HUES48 (cell line): ENCODE measurements at regions not wholly inside any gene's neighbourhood (a gene's known extent, or its start where the extent isn't known, plus 50 kb on each side); places are given as distances from the start of the nearest gene placed in this dataset.

Source experiments
- H3K27ac ChIP-seq: one replicate; pipeline ENCODE4 v1.7.0; 2013; ENCODE audit warnings: low read depth, low read length, inconsistent platforms
- H3K27me3 ChIP-seq: 2 replicates; pipeline ENCODE4 v1.6.1; 2013; ENCODE audit warnings: mild to moderate bottlenecking, low read length; ENCODE audit not compliant: control insufficient read depth, insufficient read depth
- H3K36me3 ChIP-seq: 2 replicates; pipeline ENCODE4 v1.6.1; 2013; ENCODE audit warnings: low read length; ENCODE audit not compliant: control insufficient read depth, insufficient read depth
- H3K4me1 ChIP-seq: 2 replicates; pipeline ENCODE4 v1.6.1; 2013; ENCODE audit warnings: mild to moderate bottlenecking, low read length; ENCODE audit not compliant: control insufficient read depth, insufficient read depth
- H3K4me3 ChIP-seq: 2 replicates; pipeline ENCODE4 v1.5.1; 2013; ENCODE audit warnings: mild to moderate bottlenecking, low read depth, low read length
- H3K9ac ChIP-seq: 2 replicates; pipeline ENCODE4 v1.6.1; 2013; ENCODE audit warnings: mild to moderate bottlenecking, low read depth, low read length, moderate library complexity
- H3K9me3 ChIP-seq: 2 replicates; pipeline ENCODE4 v1.6.1; 2013; ENCODE audit warnings: low read length; ENCODE audit not compliant: control insufficient read depth, insufficient read depth

DNA sequence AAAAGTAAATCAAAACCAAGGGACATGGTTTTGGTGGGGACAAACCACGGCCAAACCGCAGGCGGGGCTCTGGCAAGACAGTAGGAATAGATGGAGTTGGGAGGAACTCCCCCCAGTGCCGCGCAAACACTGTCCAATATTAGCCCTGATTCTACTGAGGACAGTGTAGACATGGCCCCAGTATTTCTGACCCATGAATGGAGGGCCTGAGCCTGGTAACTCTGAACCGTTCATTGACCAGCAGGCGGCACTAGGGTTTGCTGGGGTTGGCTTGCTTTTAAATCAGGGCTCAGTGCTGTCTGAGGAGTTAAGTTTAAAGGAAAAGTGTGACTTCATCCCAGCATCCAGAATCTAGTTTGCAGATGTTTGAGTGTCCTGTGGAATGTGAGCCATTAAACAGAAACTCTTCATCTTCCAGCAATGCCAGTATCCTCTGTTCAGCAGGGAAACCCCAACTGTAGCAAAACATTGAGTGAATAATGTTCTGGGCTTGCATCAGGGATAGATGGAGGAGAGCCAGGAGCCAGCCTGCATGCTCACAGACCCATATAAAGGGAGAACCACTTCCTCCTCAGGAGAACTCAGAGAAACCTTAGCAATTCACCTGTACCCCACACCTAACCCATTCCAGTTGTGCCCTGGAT lies 147.4 kb upstream of the PRSS58 start:
- H3K36me3 ChIP-seq, result no peaks in the 10 kb centered on the region
- H3K4me1 ChIP-seq, result no peaks in the 10 kb centered on the region
- H3K4me3 ChIP-seq, result no peak overlapping the region
- no peak overlapping the region for H3K27ac ChIP-seq
- H3K9ac ChIP-seq, result no peak overlapping the region
- H3K27me3 ChIP-seq, result no peaks in the 10 kb centered on the region
- H3K9me3 ChIP-seq, result no peaks in the 10 kb centered on the region

DNA sequence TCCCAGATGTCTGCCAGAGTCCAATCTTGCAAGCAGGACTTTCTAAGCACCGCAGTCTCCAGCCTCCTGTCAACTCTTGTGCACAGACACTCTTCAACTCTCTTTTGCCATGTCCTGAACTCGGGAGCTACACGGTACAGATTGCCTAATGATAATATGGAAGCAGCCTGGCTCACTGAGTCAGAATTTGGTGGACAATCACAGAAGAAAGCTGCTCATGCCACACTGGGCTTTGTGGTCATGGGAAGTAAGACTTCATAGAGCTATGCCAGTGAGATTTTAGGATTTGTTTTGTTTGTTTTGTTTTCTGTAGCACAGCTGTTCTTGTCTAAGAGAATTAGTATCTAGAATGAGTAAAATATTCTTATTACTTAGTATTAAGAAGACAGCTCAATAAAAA lies 144.1 kb upstream of the PRSS58 start:
- H3K9me3 ChIP-seq, result no peaks in the 10 kb centered on the region
- no peak overlapping the region for H3K9ac ChIP-seq
- no peak overlapping the region for H3K27ac ChIP-seq
- H3K36me3 ChIP-seq, result no peaks in the 10 kb centered on the region
- H3K27me3 ChIP-seq, result no peaks in the 10 kb centered on the region
- H3K4me3 ChIP-seq, result no peak overlapping the region
- no peaks in the 10 kb centered on the region for H3K4me1 ChIP-seq

GRCh38 chr7:142400042-142400533 lies 142.2 kb upstream of the PRSS58 start:
- Histone ChIP-seq H3K9me3 (no peaks in the 10 kb centered on the region), H3K27ac (no peak overlapping the region), H3K4me1 (no peaks in the 10 kb centered on the region), H3K27me3 (no peaks in the 10 kb centered on the region), H3K4me3 (no peak overlapping the region), H3K36me3 (no peaks in the 10 kb centered on the region), H3K9ac (no peak overlapping the region)

DNA sequence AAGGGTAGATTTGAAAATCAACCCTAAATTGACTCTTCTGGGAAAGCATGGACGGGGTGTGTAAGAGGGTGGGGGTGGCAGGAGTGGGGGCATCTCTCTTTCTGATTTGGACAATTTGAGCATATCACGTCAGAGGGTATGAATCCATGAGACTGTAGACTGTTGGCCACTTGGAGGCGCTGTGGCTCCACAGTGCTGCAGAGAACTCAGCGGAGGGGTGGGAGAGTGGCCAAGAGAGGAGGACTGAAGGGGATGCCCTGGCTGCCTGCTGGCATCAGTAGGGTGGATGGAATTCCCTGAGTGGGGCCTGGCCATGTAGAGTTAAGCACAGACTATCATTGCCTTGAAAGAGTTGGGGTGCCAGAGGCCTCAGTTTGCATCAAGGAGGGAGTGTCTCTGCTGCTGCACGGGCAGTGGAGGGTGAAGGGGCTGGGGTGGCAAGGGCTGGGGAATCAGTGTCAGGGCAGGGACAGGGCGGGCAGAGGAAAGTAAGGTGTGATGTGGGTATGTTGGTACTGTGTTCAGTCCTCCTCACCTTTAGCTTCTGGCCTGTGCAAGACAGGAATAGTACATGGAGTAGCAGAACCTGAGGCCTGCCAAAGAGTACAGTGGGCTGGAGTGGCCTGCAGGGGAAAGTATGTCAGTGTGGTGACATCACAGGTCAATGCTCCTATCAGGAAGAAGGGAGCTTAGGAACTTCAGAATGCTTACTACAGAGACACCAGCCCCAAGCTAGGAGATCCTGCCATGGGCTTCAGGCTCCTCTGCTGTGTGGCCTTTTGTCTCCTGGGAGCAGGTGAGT lies 133.5 kb upstream of the PRSS58 start:
- Histone ChIP-seq H3K27ac (no peak overlapping the region), H3K36me3 (no peaks in the 10 kb centered on the region), H3K4me3 (no peak overlapping the region), H3K27me3 (no peaks in the 10 kb centered on the region), H3K9ac (no peak overlapping the region), H3K9me3 (no peaks in the 10 kb centered on the region), H3K4me1 (no peaks in the 10 kb centered on the region)

DNA sequence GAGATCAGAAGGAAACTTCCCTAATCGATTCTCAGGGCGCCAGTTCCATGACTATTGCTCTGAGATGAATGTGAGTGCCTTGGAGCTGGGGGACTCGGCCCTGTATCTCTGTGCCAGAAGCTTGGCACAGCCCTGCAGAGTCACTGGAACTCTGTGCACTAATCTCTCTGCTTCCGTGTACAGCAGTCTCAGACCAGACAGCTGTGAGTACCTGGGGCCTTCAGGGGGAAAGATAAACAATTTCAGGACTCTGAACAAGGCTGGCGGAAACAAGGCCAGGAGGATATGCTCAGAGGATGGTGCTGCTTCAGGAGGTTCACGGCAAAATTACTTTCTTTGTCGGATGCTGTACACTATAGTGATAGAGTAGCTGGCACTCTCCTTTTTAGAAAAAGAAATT lies 131.7 kb upstream of the PRSS58 start:
- Histone ChIP-seq H3K9ac (no peak overlapping the region), H3K4me1 (no peaks in the 10 kb centered on the region), H3K27me3 (no peaks in the 10 kb centered on the region), H3K36me3 (no peaks in the 10 kb centered on the region), H3K9me3 (no peaks in the 10 kb centered on the region), H3K4me3 (no peak overlapping the region), H3K27ac (no peak overlapping the region)

GRCh38 chr7:142385491-142386340 lies 127.9 kb upstream of the PRSS58 start:
- Histone ChIP-seq H3K27me3 (no peaks in the 10 kb centered on the region), H3K9me3 (no peaks in the 10 kb centered on the region), H3K4me1 (no peaks in the 10 kb centered on the region), H3K9ac (no peak overlapping the region), H3K36me3 (no peaks in the 10 kb centered on the region), H3K27ac (no peak overlapping the region), H3K4me3 (no peak overlapping the region)

DNA sequence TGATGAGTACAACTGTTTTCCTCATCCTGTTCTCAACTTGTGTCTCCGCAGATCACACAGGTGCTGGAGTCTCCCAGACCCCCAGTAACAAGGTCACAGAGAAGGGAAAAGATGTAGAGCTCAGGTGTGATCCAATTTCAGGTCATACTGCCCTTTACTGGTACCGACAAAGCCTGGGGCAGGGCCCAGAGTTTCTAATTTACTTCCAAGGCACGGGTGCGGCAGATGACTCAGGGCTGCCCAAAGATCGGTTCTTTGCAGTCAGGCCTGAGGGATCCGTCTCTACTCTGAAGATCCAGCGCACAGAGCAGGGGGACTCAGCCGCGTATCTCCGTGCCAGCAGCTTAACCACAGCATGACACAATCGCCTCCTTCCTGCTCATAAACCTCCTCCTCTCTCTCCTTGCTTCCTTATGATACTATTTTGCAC lies 126.7 kb upstream of the PRSS58 start:
- Histone ChIP-seq H3K36me3 (no peaks in the 10 kb centered on the region), H3K9ac (no peak overlapping the region), H3K27me3 (no peaks in the 10 kb centered on the region), H3K4me1 (peaks cover 3% of the 10 kb centered on the region), H3K27ac (no peak overlapping the region), H3K9me3 (no peaks in the 10 kb centered on the region), H3K4me3 (no peak overlapping the region)

GRCh38 chr7:142383841-142384492 lies 126.1 kb upstream of the PRSS58 start:
- H3K9ac ChIP-seq, result no peak overlapping the region
- H3K27ac ChIP-seq, result no peak overlapping the region
- H3K27me3 ChIP-seq, result no peaks in the 10 kb centered on the region
- no peak overlapping the region for H3K4me3 ChIP-seq
- peaks cover 7% of the 10 kb centered on the region for H3K4me1 ChIP-seq
- no peaks in the 10 kb centered on the region for H3K36me3 ChIP-seq
- H3K9me3 ChIP-seq, result no peaks in the 10 kb centered on the region

- peaks cover 7% of the 10 kb centered on the region for H3K4me1 ChIP-seq
- no peak overlapping the region for H3K9ac ChIP-seq
- no peak overlapping the region for H3K4me3 ChIP-seq
- H3K27ac ChIP-seq, result no peak overlapping the region
- H3K27me3 ChIP-seq, result no peaks in the 10 kb centered on the region
- H3K9me3 ChIP-seq, result no peaks in the 10 kb centered on the region
- H3K36me3 ChIP-seq, result no peaks in the 10 kb centered on the region
Observed at GRCh38 chr7:142381727-142382390, 124.0 kb upstream of the PRSS58 start.

DNA sequence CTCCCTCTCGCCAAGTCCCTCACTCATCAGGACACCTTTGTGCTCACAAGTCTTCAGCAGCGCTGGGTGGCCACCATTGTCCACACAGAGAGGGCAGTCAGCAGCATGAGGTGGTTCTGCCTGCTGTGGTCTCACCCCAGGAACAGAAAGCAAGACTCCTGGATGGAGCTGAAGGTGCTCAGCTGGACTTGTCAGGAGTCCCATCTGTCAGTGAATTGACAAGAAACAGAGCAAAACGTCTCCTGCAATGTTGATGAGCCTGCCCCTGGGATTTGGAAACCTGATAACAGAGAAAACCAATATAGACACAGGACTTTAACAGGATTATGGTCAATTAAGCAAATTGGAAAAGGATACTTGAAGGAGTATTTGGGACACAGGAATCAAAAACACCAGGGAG lies 122.2 kb upstream of the PRSS58 start:
- no peaks in the 10 kb centered on the region for H3K9me3 ChIP-seq
- peaks cover 13% of the 10 kb centered on the region for H3K4me1 ChIP-seq
- no peaks in the 10 kb centered on the region for H3K27me3 ChIP-seq
- H3K36me3 ChIP-seq, result no peaks in the 10 kb centered on the region
- H3K27ac ChIP-seq, result no peak overlapping the region
- H3K9ac ChIP-seq, result no peak overlapping the region
- no peak overlapping the region for H3K4me3 ChIP-seq
